Trophoblast cell (in vitro differentiated cells and primary cell): ENCODE measurements at regions not wholly inside any gene's neighbourhood (a gene's known extent, or its start where the extent isn't known, plus 50 kb on each side); places are given as distances from the start of the nearest gene placed in this dataset.

Experiments used
- DNase-seq, 2 donors: peaks; one replicate each; pipeline ENCODE4 v3.0.0-alpha.2; 2016
- H2AFZ ChIP-seq: 2 replicates; pipeline ENCODE4 v1.6.1; 2013; ENCODE audit warnings: low read length, moderate library complexity, mild to moderate bottlenecking; ENCODE audit not compliant: insufficient read depth, poor library complexity
- H2AK5ac ChIP-seq: 2 replicates; pipeline ENCODE4 v1.6.1; 2013; ENCODE audit warnings: mild to moderate bottlenecking, low read length
- H2BK120ac ChIP-seq: 2 replicates; pipeline ENCODE4 v1.6.1; 2013; ENCODE audit warnings: low read length, mild to moderate bottlenecking, moderate library complexity; ENCODE audit not compliant: insufficient read depth, poor library complexity
- H2BK12ac ChIP-seq: 2 replicates; pipeline ENCODE4 v1.6.1; 2013; ENCODE audit warnings: mild to moderate bottlenecking, low read length, moderate library complexity
- H2BK5ac ChIP-seq: 2 replicates; pipeline ENCODE4 v1.6.1; 2013; ENCODE audit warnings: low read length, low read depth, moderate library complexity, mild to moderate bottlenecking; ENCODE audit not compliant: poor library complexity
- H3K14ac ChIP-seq: 2 replicates; pipeline ENCODE4 v1.6.1; 2013; ENCODE audit warnings: mild to moderate bottlenecking, low read length
- H3K18ac ChIP-seq: 2 replicates; pipeline ENCODE4 v1.6.1; 2013; ENCODE audit warnings: mild to moderate bottlenecking, low read length
- H3K23ac ChIP-seq: 2 replicates; pipeline ENCODE4 v1.6.1; 2013; ENCODE audit warnings: low read length
- H3K27ac ChIP-seq: 2 replicates; pipeline ENCODE4 v1.5.1; 2013; ENCODE audit warnings: low read depth, mild to moderate bottlenecking, inconsistent platforms, low read length, moderate library complexity
- H3K27me3 ChIP-seq: 2 replicates; pipeline ENCODE4 v1.6.1; 2013; ENCODE audit warnings: inconsistent platforms, mild to moderate bottlenecking, low read length, moderate library complexity; ENCODE audit not compliant: insufficient read depth
- H3K36me3 ChIP-seq, 2 experiments: 1 replicate in 1 of 2; 2 replicates in 1 of 2; pipeline ENCODE4 v1.6.1; 2013; ENCODE audit warnings: low read length in 2 of 2, mild to moderate bottlenecking in 2 of 2, moderate library complexity in 1 of 2; ENCODE audit not compliant: insufficient read depth in 2 of 2, control insufficient read depth in 1 of 2
- H3K4ac ChIP-seq: 2 replicates; pipeline ENCODE4 v1.6.1; 2013; ENCODE audit warnings: low read depth, mild to moderate bottlenecking, low read length, moderate library complexity
- H3K4me1 ChIP-seq, 2 experiments: 1 replicate in 1 of 2; 2 replicates in 1 of 2; pipeline ENCODE4 v1.6.1; 2013; ENCODE audit warnings: low read length in 2 of 2, mild to moderate bottlenecking in 2 of 2, moderate library complexity in 1 of 2; ENCODE audit not compliant: insufficient read depth in 2 of 2, control insufficient read depth in 1 of 2
- H3K4me2 ChIP-seq: 2 replicates; pipeline ENCODE4 v1.6.1; 2013; ENCODE audit warnings: inconsistent platforms, mild to moderate bottlenecking, low read length, moderate library complexity
- H3K4me3 ChIP-seq: 2 replicates; pipeline ENCODE4 v1.5.1; 2013; ENCODE audit warnings: mild to moderate bottlenecking, low read depth, low read length, inconsistent platforms
- H3K79me1 ChIP-seq: one replicate; pipeline ENCODE4 v1.6.1; 2013; ENCODE audit warnings: low read length
- H3K79me2 ChIP-seq: 2 replicates; pipeline ENCODE4 v1.6.1; 2013; ENCODE audit warnings: low read length, mild to moderate bottlenecking; ENCODE audit not compliant: control insufficient read depth, insufficient read depth, poor library complexity
- H3K9ac ChIP-seq: 2 replicates; pipeline ENCODE4 v1.6.1; 2013; ENCODE audit warnings: mild to moderate bottlenecking, low read length
- H3K9me3 ChIP-seq: 2 replicates; pipeline ENCODE4 v1.6.1; 2013; ENCODE audit warnings: low read depth, mild to moderate bottlenecking, control low read depth, inconsistent platforms, low read length; ENCODE audit not compliant: insufficient read depth
- H4K12ac ChIP-seq: 2 replicates; pipeline ENCODE4 v1.6.1; 2013; ENCODE audit warnings: low read depth, mild to moderate bottlenecking, low read length, moderate library complexity
- H4K8ac ChIP-seq: 2 replicates; pipeline ENCODE4 v1.6.1; 2013; ENCODE audit warnings: low read depth, mild to moderate bottlenecking, low read length, moderate library complexity
- H4K91ac ChIP-seq: one replicate; pipeline ENCODE4 v1.6.1; 2013; ENCODE audit warnings: low read depth, mild to moderate bottlenecking, low read length, moderate library complexity
- WGBS: extraction: QIAGEN DNeasy Blood & Tissue Kit; methylation state at CpG from one replicate; pipeline ENCODE4 v1.1.7; 2013; ENCODE audit warnings: missing lambda C conversion rate; ENCODE audit not compliant: insufficient read length, insufficient coverage; ENCODE audit errors: extremely low coverage; 5-methylcytosine and 5-hydroxymethylcytosine counted together

DNA sequence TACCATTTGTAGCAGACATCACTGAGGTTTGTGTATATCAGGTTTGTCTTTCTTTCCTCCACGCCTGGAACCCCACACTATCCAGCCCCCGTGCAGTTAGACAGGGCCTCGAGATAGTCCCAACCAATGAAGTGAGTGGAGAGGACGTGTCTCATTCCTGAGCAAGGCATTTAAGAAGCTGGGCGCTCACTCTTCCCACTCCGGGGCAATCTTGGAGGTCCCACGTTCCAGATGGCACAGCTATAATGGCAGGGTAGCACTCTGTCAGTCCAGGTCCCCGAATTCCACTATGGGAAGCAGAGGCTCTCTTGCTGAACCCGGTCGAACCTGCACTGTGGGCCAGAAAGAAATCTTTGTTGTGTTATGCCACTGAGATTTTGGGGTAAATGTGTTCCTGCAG, 57.3 kb upstream of the CSF3R start:
- no peak overlapping the region for H2BK5ac ChIP-seq
- no peak overlapping the region for H3K27ac ChIP-seq
- peaks cover 2% of the 10 kb centered on the region for H3K9me3 ChIP-seq
- no peak overlapping the region for H3K4ac ChIP-seq
- H2AK5ac ChIP-seq = no peak overlapping the region
- no peak overlapping the region for H3K14ac ChIP-seq
- H3K23ac ChIP-seq = no peak overlapping the region
- H3K18ac ChIP-seq = no peak overlapping the region
- no peak overlapping the region for H3K4me2 ChIP-seq
- no peak overlapping the region for H3K9ac ChIP-seq
- no peak overlapping the region for H2AFZ ChIP-seq
- no peaks in the 10 kb centered on the region for H3K79me2 ChIP-seq
- H2BK12ac ChIP-seq = no peak overlapping the region
- no peak overlapping the region for H3K4me3 ChIP-seq
- H3K4me1 ChIP-seq = no peaks in the 10 kb centered on the region
- no peak overlapping the region for H4K8ac ChIP-seq
- no peak overlapping the region for H2BK120ac ChIP-seq
- H3K79me1 ChIP-seq = no peaks in the 10 kb centered on the region
- no peak overlapping the region for H4K91ac ChIP-seq
- no peak overlapping the region for H4K12ac ChIP-seq
- no CpG with 5 or more reads among the region's 10 CpGs for WGBS
- H3K36me3 ChIP-seq = no peaks in the 10 kb centered on the region
- no peaks in the 10 kb centered on the region for H3K27me3 ChIP-seq
- no peak for DNase-seq

- no CpG with 5 or more reads among the region's 2 CpGs for WGBS
- Histone ChIP-seq H3K4me3 (no peak overlapping the region), H3K36me3 (no peaks in the 10 kb centered on the region), H3K79me2 (no peaks in the 10 kb centered on the region), H2BK5ac (no peak overlapping the region), H3K4me1 (no peaks in the 10 kb centered on the region), H3K4ac (no peak overlapping the region), H4K91ac (no peak overlapping the region), H3K4me2 (no peak overlapping the region), H3K79me1 (no peaks in the 10 kb centered on the region), H2BK120ac (no peak overlapping the region), H2AK5ac (no peak overlapping the region), H3K18ac (no peak overlapping the region), H3K27me3 (no peaks in the 10 kb centered on the region), H3K9me3 (peaks cover 2% of the 10 kb centered on the region), H3K14ac (no peak overlapping the region), H4K12ac (no peak overlapping the region), H3K9ac (no peak overlapping the region), H2AFZ (no peak overlapping the region), H3K27ac (no peak overlapping the region), H3K23ac (no peak overlapping the region), H4K8ac (no peak overlapping the region), H2BK12ac (no peak overlapping the region)
- no peak for DNase-seq
Observed at GRCh38 chr1:36539526-36539925, 56.8 kb upstream of the CSF3R start.

- Histone ChIP-seq H3K79me2 (no peaks in the 10 kb centered on the region), H3K27me3 (no peaks in the 10 kb centered on the region), H3K9ac (no peak overlapping the region), H2BK12ac (no peak overlapping the region), H3K18ac (no peak overlapping the region), H3K4ac (no peak overlapping the region), H3K79me1 (no peaks in the 10 kb centered on the region), H3K23ac (no peak overlapping the region), H4K91ac (no peak overlapping the region), H3K4me1 (no peaks in the 10 kb centered on the region), H3K36me3 (no peaks in the 10 kb centered on the region), H2BK120ac (no peak overlapping the region), H2BK5ac (no peak overlapping the region), H3K4me3 (no peak overlapping the region), H4K12ac (no peak overlapping the region), H4K8ac (no peak overlapping the region), H2AK5ac (no peak overlapping the region), H3K9me3 (peaks cover 2% of the 10 kb centered on the region), H3K4me2 (no peak overlapping the region), H3K14ac (no peak overlapping the region), H3K27ac (no peak overlapping the region), H2AFZ (no peak overlapping the region)
- no CpG with 5 or more reads among the region's 4 CpGs for WGBS
- DNase-seq = no peak
Observed at GRCh38 chr1:36537991-36538390, 55.3 kb upstream of the CSF3R start.

DNA sequence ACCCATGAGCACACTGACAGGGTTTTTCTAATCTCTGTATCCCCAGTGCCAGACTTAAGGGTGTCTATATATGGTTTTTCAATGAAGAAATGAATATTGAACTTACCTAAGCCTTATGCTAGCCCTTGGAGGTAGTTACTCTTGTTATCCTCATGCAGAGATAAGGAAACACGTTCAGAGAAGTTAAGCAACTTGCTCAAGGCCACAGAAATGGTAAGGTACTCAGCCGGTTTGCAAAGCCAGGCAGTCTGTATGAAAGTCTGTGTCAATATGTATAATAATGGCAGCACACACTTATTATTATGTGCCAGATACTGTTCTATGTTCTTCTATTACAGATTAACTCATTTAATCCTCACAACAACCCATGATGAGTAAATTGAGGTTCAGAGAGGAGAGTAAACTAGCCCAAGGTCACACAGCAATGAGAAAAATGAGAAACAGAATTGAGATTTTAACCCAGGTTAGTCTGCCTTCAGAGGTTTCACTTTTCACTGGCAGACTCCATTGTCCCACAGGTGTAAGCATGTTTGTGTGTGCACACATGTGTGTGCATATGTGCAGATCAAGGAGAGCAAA, 54.6 kb upstream of the CSF3R start:
- Histone ChIP-seq H3K36me3 (no peaks in the 10 kb centered on the region), H3K27ac (no peak overlapping the region), H2BK120ac (no peak overlapping the region), H4K8ac (no peak overlapping the region), H2AK5ac (no peak overlapping the region), H2BK12ac (no peak overlapping the region), H3K9ac (no peak overlapping the region), H2BK5ac (no peak overlapping the region), H3K4ac (no peak overlapping the region), H3K14ac (no peak overlapping the region), H3K79me1 (no peaks in the 10 kb centered on the region), H3K4me3 (no peak overlapping the region), H3K4me1 (no peaks in the 10 kb centered on the region), H3K27me3 (no peaks in the 10 kb centered on the region), H3K18ac (no peak overlapping the region), H3K79me2 (no peaks in the 10 kb centered on the region), H3K23ac (no peak overlapping the region), H3K9me3 (peaks cover 2% of the 10 kb centered on the region), H4K12ac (no peak overlapping the region), H3K4me2 (no peak overlapping the region), H2AFZ (no peak overlapping the region), H4K91ac (no peak overlapping the region)
- no peak for DNase-seq
- no CpG with 5 or more reads among the region's 2 CpGs for WGBS
